Prostate gland (tissue), 2 donors: ENCODE measurements at regions not wholly inside any gene's neighbourhood (a gene's known extent, or its start where the extent isn't known, plus 50 kb on each side); places are given as distances from the start of the nearest gene placed in this dataset.

Experiments used
- DNase-seq: peaks from one replicate; pipeline ENCODE4 v3.0.0-alpha.2; 2019; ENCODE audit warnings: low spot score
- H3K27ac ChIP-seq, 2 donors: fragments of 200-600 bp; sonication (generic); 2 replicates each; pipeline ENCODE4 v1.5.1; 2017 to 2019
- H3K27me3 ChIP-seq: fragments of 200-600 bp; sonication (generic); replicated peaks from 2 replicates; pipeline ENCODE4 v1.5.1; 2019; ENCODE audit not compliant: insufficient read depth
- H3K36me3 ChIP-seq, 2 donors: fragments of 200-600 bp; sonication (generic); 1 replicate in 1 of 2; 2 replicates in 1 of 2; pipeline versions ENCODE4 v1.5.1 to v1.8.1; 2017 to 2019
- H3K4me1 ChIP-seq: fragments of 200-600 bp; sonication (generic); replicated peaks from 2 replicates; pipeline ENCODE4 v1.5.1; 2019
- H3K4me3 ChIP-seq, 2 donors: fragments of 200-600 bp; sonication (generic); 2 replicates each; pipeline ENCODE4 v1.5.1; 2017 to 2019
- H3K9me3 ChIP-seq: fragments of 200-600 bp; sonication (generic); 2 replicates; pipeline ENCODE4 v1.5.1; 2017
- POLR2A ChIP-seq: fragments of 450-650 bp; IDR thresholded peaks from one replicate; pipeline ENCODE4 v1.6.1; 2016; ENCODE audit warnings: antibody characterized with exemption, mild to moderate bottlenecking
- POLR2AphosphoS5 ChIP-seq: sonication (generic); formaldehyde crosslinking; IDR thresholded peaks from one replicate; pipeline ENCODE4 v1.6.1; 2017; ENCODE audit warnings: antibody characterized with exemption
- WGBS: methylation state at CpG from one replicate; pipeline ENCODE4 v1.1.5; 2018; 5-methylcytosine and 5-hydroxymethylcytosine counted together
- intact Hi-C: fragments of 100-400 bp; cut with DNase I; formaldehyde crosslinking; loops from one replicate; pipeline ENCODE4 v1.14.2; 2022
- TF ChIP-seq, protein P1 (sequence below), 4 experiments: fragments of 200-600 bp in 2 of 4; fragments of 450-650 bp in 2 of 4; sonication (generic) in 2 of 4; IDR thresholded peaks; 1 replicate in 3 of 4; 2 replicates in 1 of 4; pipeline ENCODE4 v1.5.1; 2016 to 2019; ENCODE audit warnings: antibody characterized with exemption in 4 of 4, mild to moderate bottlenecking in 2 of 4, moderate library complexity in 2 of 4

DNA sequence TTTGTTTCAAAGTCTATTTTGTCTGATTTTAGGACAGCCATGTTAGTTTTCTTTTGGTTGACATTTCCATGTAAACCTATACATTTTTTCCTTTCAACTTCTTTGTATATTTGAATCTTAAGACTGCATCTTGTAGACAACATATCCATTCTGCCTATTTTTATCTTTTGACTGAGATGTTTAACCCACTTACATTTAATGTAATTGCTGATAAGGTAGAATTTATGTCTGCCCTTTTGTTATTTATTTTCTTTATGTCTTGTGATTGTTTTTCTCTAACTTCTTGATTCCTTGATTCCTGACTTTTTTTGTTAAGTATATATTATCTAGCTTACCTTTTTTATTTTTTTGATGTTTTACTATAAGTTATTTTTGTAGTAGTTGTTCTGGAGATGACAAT lies 542.5 kb downstream of the SUCLG1 start:
- intact Hi-C loops: no loop called here
- Histone ChIP-seq H3K27ac (no peak overlapping the region), H3K4me3 (no peak overlapping the region), H3K4me1 (no peaks in the 10 kb centered on the region), H3K27me3 (no peaks in the 10 kb centered on the region), H3K36me3 (no peaks in the 10 kb centered on the region), H3K9me3 (no peaks in the 10 kb centered on the region)
- no peak for DNase-seq
- TF ChIP-seq POLR2AphosphoS5: no peak
- TF ChIP-seq, protein P1, sequence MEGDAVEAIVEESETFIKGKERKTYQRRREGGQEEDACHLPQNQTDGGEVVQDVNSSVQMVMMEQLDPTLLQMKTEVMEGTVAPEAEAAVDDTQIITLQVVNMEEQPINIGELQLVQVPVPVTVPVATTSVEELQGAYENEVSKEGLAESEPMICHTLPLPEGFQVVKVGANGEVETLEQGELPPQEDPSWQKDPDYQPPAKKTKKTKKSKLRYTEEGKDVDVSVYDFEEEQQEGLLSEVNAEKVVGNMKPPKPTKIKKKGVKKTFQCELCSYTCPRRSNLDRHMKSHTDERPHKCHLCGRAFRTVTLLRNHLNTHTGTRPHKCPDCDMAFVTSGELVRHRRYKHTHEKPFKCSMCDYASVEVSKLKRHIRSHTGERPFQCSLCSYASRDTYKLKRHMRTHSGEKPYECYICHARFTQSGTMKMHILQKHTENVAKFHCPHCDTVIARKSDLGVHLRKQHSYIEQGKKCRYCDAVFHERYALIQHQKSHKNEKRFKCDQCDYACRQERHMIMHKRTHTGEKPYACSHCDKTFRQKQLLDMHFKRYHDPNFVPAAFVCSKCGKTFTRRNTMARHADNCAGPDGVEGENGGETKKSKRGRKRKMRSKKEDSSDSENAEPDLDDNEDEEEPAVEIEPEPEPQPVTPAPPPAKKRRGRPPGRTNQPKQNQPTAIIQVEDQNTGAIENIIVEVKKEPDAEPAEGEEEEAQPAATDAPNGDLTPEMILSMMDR (IDR thresholded peaks at IDR 0.05): no peak
- TF ChIP-seq POLR2A: no peak

DNA sequence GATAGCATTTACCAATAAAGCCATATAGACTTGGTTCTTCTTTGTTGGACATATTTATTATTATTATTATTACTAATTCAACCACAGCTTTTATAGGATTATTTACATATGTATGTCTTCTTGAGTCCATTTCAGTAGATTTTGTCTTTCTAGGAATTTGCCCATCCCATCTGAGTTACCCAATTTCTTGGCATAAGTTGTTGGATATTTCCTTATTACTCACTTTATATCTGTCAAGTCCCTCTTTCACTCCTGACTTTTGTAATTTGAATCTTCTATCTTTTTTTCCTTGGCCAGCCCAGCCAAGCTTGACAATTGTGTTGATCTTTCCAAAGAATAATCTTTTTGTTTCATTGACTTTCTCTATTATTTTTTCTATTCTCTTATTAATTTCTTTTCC lies 543.7 kb downstream of the SUCLG1 start:
- TF ChIP-seq POLR2A (no peak), POLR2AphosphoS5 (no peak)
- TF ChIP-seq, protein P1 (IDR thresholded peaks at IDR 0.05): no peak
- Histone ChIP-seq H3K27me3 (no peaks in the 10 kb centered on the region), H3K4me1 (no peaks in the 10 kb centered on the region), H3K9me3 (no peaks in the 10 kb centered on the region), H3K36me3 (no peaks in the 10 kb centered on the region), H3K27ac (no peak overlapping the region), H3K4me3 (no peak overlapping the region)
- no peak for DNase-seq
- intact Hi-C loops: no loop called here

DNA sequence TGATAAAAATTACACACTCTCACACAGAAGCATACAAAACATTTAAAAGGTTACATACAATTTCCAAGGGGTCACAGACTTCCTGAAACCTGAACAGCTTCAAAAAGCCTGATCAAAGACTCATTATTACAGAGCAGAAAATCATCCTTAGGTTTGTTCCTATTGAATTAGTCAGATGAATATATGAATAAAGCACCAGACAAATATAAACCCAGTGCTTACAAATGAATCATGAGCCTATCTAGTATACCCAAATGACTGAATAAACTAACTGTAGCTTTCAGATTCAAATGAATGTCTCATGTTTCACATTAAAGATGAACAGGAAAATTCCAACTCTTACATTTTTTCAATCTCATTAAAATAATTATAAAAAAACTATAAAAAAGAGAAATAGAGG lies 550.3 kb downstream of the SUCLG1 start:
- Histone ChIP-seq H3K27ac (no peak overlapping the region), H3K4me3 (no peak overlapping the region), H3K4me1 (no peaks in the 10 kb centered on the region), H3K9me3 (no peaks in the 10 kb centered on the region), H3K27me3 (no peaks in the 10 kb centered on the region), H3K36me3 (no peaks in the 10 kb centered on the region)
- intact Hi-C loops: no loop called here
- no peak for DNase-seq
- TF ChIP-seq POLR2A (no peak), POLR2AphosphoS5 (no peak)
- TF ChIP-seq, protein P1 (IDR thresholded peaks at IDR 0.05): no peak

DNA sequence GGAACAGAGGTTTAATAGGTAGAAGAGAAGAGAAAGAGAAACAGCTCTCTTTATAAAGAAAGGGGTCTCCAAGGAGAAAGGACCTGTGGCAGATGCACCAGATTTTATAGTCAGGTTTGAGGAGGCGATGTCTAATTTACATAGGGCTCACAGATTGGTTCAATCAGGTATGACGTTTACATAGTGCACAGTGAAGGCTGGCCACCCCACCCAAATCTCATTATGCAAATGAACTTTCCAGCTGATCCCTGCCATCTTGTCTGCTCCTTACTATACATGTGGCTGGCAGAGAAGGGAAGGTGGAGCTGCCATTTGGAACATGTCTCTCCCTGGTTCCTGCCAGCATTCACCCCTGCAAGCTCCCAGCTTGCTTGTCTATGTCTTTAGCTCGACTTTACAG lies 557.8 kb downstream of the SUCLG1 start:
- Histone ChIP-seq H3K4me1 (no peaks in the 10 kb centered on the region), H3K27me3 (no peaks in the 10 kb centered on the region), H3K36me3 (no peaks in the 10 kb centered on the region), H3K4me3 (no peak overlapping the region), H3K9me3 (no peaks in the 10 kb centered on the region), H3K27ac (no peak overlapping the region)
- WGBS: 69% methylated on average over 3 of the region's 3 CpGs
- no peak for TF ChIP-seq POLR2A
- no peak for TF ChIP-seq POLR2AphosphoS5
- TF ChIP-seq, protein P1 (IDR thresholded peaks at IDR 0.05): no peak
- no peak for DNase-seq
- intact Hi-C loops: no loop called here

DNA sequence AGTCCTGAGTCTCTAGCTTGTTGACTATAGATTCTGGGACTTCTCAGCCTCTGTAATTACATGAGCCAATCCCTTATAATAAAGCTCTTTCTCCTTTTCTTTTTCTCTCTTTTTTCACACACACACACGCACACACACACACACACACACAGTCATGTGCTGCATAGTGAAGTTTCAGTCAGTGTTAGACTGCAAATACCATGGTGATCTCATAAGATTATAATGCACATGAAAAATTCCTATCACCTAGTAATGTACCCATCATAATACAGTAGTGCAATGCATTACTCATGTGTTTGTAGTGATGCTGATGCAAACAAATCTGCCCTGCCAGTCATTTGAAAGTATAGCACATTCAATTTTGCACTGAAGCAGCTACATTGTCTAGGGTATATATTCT lies 558.2 kb downstream of the SUCLG1 start:
- DNase-seq: no peak
- TF ChIP-seq, protein P1 (IDR thresholded peaks at IDR 0.05): no peak
- no peak for TF ChIP-seq POLR2AphosphoS5
- Histone ChIP-seq H3K4me3 (no peak overlapping the region), H3K27me3 (no peaks in the 10 kb centered on the region), H3K4me1 (no peaks in the 10 kb centered on the region), H3K27ac (no peak overlapping the region), H3K9me3 (no peaks in the 10 kb centered on the region), H3K36me3 (no peaks in the 10 kb centered on the region)
- 75% methylated on average over 1 of the region's 1 CpG for WGBS
- intact Hi-C loops: no loop called here
